ENCODE measurements at regions not wholly inside any gene's neighbourhood (a gene's known extent, or its start where the extent isn't known, plus 50 kb on each side); places are given as distances from the start of the nearest gene placed in this dataset.

DNA sequence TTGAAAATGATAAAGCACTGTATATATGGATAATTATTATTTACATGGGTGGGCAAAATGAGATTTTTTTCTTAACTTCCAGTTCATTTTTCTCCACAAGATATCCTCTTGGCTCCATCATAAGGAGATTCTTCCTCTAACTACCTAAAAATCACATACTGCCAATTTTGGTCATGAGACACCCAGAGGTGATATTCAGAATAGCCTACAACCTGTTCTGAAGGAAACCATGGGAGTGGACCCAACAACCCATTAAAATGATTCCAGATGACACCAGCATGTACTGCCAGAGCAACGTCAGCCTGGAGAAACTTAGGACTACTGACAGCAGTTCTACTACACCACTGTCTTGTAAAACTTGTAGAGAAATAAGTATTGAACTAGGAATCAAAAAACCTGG is 136.3 kb upstream of the TMPO start:
- TF ChIP-seq, protein P1, sequence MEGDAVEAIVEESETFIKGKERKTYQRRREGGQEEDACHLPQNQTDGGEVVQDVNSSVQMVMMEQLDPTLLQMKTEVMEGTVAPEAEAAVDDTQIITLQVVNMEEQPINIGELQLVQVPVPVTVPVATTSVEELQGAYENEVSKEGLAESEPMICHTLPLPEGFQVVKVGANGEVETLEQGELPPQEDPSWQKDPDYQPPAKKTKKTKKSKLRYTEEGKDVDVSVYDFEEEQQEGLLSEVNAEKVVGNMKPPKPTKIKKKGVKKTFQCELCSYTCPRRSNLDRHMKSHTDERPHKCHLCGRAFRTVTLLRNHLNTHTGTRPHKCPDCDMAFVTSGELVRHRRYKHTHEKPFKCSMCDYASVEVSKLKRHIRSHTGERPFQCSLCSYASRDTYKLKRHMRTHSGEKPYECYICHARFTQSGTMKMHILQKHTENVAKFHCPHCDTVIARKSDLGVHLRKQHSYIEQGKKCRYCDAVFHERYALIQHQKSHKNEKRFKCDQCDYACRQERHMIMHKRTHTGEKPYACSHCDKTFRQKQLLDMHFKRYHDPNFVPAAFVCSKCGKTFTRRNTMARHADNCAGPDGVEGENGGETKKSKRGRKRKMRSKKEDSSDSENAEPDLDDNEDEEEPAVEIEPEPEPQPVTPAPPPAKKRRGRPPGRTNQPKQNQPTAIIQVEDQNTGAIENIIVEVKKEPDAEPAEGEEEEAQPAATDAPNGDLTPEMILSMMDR (optimal IDR thresholded peaks at IDR 0.05 in 1 of 3, IDR thresholded peaks at IDR 0.05 in 1 of 3, conservative IDR thresholded peaks at IDR 0.05 in 1 of 3; ENCODE audit: extremely low read depth in 1 of 3, insufficient read depth in 2 of 3, low read length in 3 of 3): no peak
- TF ChIP-seq EZH2 (IDR thresholded peaks at IDR 0.05; ENCODE audit: low read length): no peak

Data from keratinocyte (primary cell).